ENCODE measurements at regions not wholly inside any gene's neighbourhood (a gene's known extent, or its start where the extent isn't known, plus 50 kb on each side); places are given as distances from the start of the nearest gene placed in this dataset.

- DNase-seq, result no peak
Measured at GRCh38 chr10:62453274-62453673, 79.1 kb downstream of the ZNF365 start.

GRCh38 chr10:62454687-62455397 is 80.7 kb downstream of the ZNF365 start:
- no peak for DNase-seq

GRCh38 chr10:62456611-62457101 is 82.5 kb downstream of the ZNF365 start:
- peak in 1 of 2 donors; percentile 54 for DNase-seq

GRCh38 chr10:62457196-62457595 is 83.0 kb downstream of the ZNF365 start:
- DNase-seq, result no peak

- DNase-seq, result no peak
Measured at GRCh38 chr10:62457598-62457997, 83.4 kb downstream of the ZNF365 start.

- DNase-seq, result no peak
Measured at GRCh38 chr10:62459072-62459471, 84.9 kb downstream of the ZNF365 start.

GRCh38 chr10:62459500-62459899 is 85.3 kb downstream of the ZNF365 start:
- DNase-seq, result no peak

GRCh38 chr10:62460393-62460792 is 86.2 kb downstream of the ZNF365 start:
- no peak for DNase-seq

GRCh38 chr10:62461120-62461519 is 87.0 kb downstream of the ZNF365 start:
- DNase-seq, result no peak

- no peak for DNase-seq
Measured at GRCh38 chr10:62462461-62462860, 88.3 kb downstream of the ZNF365 start.

GRCh38 chr10:62463364-62463763 is 89.2 kb downstream of the ZNF365 start:
- no peak for DNase-seq

- no peak for DNase-seq
Measured at GRCh38 chr10:62464308-62464707, 90.1 kb downstream of the ZNF365 start.

GRCh38 chr10:62466590-62466989 is 92.4 kb downstream of the ZNF365 start:
- DNase-seq, result no peak

- no peak for DNase-seq
Measured at GRCh38 chr10:62467527-62467926, 93.4 kb downstream of the ZNF365 start.

GRCh38 chr10:62471711-62472110 is 97.5 kb downstream of the ZNF365 start:
- DNase-seq, result no peak

- no peak for DNase-seq
Measured at GRCh38 chr10:62473241-62473640, 99.1 kb downstream of the ZNF365 start.

GRCh38 chr10:62475551-62475950 is 101.4 kb downstream of the ZNF365 start:
- DNase-seq, result no peak

GRCh38 chr10:62479523-62479922 is 105.4 kb downstream of the ZNF365 start:
- no peak for DNase-seq

- DNase-seq, result no peak
Measured at GRCh38 chr10:62480196-62480595, 106.0 kb downstream of the ZNF365 start.

GRCh38 chr10:62482581-62482980 is 108.4 kb downstream of the ZNF365 start:
- no peak for DNase-seq

- DNase-seq, result no peak
Measured at GRCh38 chr10:62491597-62491996, 117.4 kb downstream of the ZNF365 start.

GRCh38 chr10:62492012-62492869 is 118.1 kb downstream of the ZNF365 start:
- peak in 1 of 2 donors; percentile 20 for DNase-seq

- DNase-seq, result no peak
Measured at GRCh38 chr10:62492870-62493180, 118.7 kb downstream of the ZNF365 start.

- DNase-seq, result no peak
Measured at GRCh38 chr10:62496925-62497324, 122.8 kb downstream of the ZNF365 start.
